Colonic mucosa (tissue), 4 donors: ENCODE measurements at regions not wholly inside any gene's neighbourhood (a gene's known extent, or its start where the extent isn't known, plus 50 kb on each side); places are given as distances from the start of the nearest gene placed in this dataset.

Experiments used
- DNase-seq: peaks from one replicate; pipeline ENCODE4 v3.0.0-alpha.2; 2020
- H3K27ac ChIP-seq: fragments of 200-600 bp; one replicate; pipeline ENCODE4 v1.8.0; 2021
- H3K27me3 ChIP-seq: fragments of 200-600 bp; one replicate; pipeline ENCODE4 v1.8.0; 2021
- H3K36me3 ChIP-seq: fragments of 200-600 bp; one replicate; pipeline ENCODE4 v1.8.0; 2021
- H3K4me1 ChIP-seq: fragments of 200-600 bp; one replicate; pipeline ENCODE4 v1.8.0; 2021; ENCODE audit warnings: mild to moderate bottlenecking
- H3K4me3 ChIP-seq: fragments of 200-600 bp; one replicate; pipeline ENCODE4 v1.8.0; 2021
- H3K9ac ChIP-seq, 2 donors: one replicate each; pipeline ENCODE4 v1.7.0; 2013; ENCODE audit warnings: control low read depth in 2 of 2, low read depth in 2 of 2, low read length in 2 of 2
- H3K9me3 ChIP-seq: fragments of 200-600 bp; one replicate; pipeline ENCODE4 v1.8.0; 2021
- CTCF ChIP-seq: fragments of 200-600 bp; IDR thresholded peaks from one replicate; pipeline ENCODE4 v1.8.0; 2022; ENCODE audit warnings: antibody characterized with exemption, mild to moderate bottlenecking
- intact Hi-C: fragments of 100-400 bp; cut with DNase I; formaldehyde crosslinking; loops from one replicate; pipeline ENCODE4 v1.14.1; 2022
- donor health status: healthy.
- donor health status: DM: no; HTN: no; CAD: no.
- donor health status: DM: no; HTN: no; CAD: no.

GRCh38 chr7:110347081-110347480 lies 743.8 kb upstream of the LRRN3 start:
- TF ChIP-seq CTCF, result no peak
- DNase-seq, result no peak
- H3K36me3 ChIP-seq, result no peaks in the 10 kb centered on the region
- H3K9ac ChIP-seq, result no peak overlapping the region
- no peaks in the 10 kb centered on the region for H3K4me1 ChIP-seq
- no peak overlapping the region for H3K4me3 ChIP-seq
- H3K27me3 ChIP-seq, result no peaks in the 10 kb centered on the region
- H3K9me3 ChIP-seq, result no peaks in the 10 kb centered on the region
- intact Hi-C loops, result no loop called here
- no peak overlapping the region for H3K27ac ChIP-seq

- Histone ChIP-seq H3K27me3 (no peaks in the 10 kb centered on the region), H3K4me3 (no peak overlapping the region), H3K27ac (no peak overlapping the region), H3K9ac (no peak overlapping the region), H3K36me3 (no peaks in the 10 kb centered on the region), H3K9me3 (no peaks in the 10 kb centered on the region), H3K4me1 (no peaks in the 10 kb centered on the region)
- no peak for DNase-seq
- no peak for TF ChIP-seq CTCF
- intact Hi-C loops, result no loop called here
Observed at GRCh38 chr7:110356438-110356837, 734.5 kb upstream of the LRRN3 start.

- Histone ChIP-seq H3K4me3 (no peak overlapping the region), H3K36me3 (no peaks in the 10 kb centered on the region), H3K9ac (no peak overlapping the region), H3K4me1 (no peaks in the 10 kb centered on the region), H3K9me3 (no peaks in the 10 kb centered on the region), H3K27ac (no peak overlapping the region), H3K27me3 (no peaks in the 10 kb centered on the region)
- intact Hi-C loops, result no loop called here
- no peak for TF ChIP-seq CTCF
- no peak for DNase-seq
Observed at GRCh38 chr7:110358028-110358427, 732.9 kb upstream of the LRRN3 start.

DNA sequence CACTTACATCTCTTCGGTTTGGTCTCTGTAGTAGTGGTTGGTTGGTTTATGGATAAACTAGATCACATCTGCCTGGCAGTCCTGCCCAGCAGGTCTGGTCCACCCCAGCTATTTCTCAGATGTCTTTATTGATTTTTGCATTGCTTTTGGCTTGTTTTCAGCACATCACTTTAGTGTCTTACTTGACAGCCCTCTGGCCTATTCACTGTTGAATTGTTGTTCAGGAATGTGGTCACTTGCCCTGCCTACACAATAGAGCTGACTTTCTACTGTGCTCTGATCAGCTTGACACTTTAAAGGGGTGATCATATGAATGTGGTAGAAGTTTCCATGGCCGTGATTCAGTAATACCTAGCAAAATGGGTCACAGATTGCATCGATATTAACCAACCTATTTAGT lies 719.2 kb upstream of the LRRN3 start:
- Histone ChIP-seq H3K9me3 (no peaks in the 10 kb centered on the region), H3K27ac (no peak overlapping the region), H3K4me3 (no peak overlapping the region), H3K36me3 (no peaks in the 10 kb centered on the region), H3K9ac (no peak overlapping the region), H3K4me1 (no peaks in the 10 kb centered on the region), H3K27me3 (no peaks in the 10 kb centered on the region)
- TF ChIP-seq CTCF, result no peak
- intact Hi-C loops, result no loop called here
- no peak for DNase-seq

GRCh38 chr7:110372685-110373084 lies 718.2 kb upstream of the LRRN3 start:
- no peak for TF ChIP-seq CTCF
- Histone ChIP-seq H3K9ac (no peak overlapping the region), H3K4me1 (no peaks in the 10 kb centered on the region), H3K9me3 (no peaks in the 10 kb centered on the region), H3K27me3 (no peaks in the 10 kb centered on the region), H3K36me3 (no peaks in the 10 kb centered on the region), H3K27ac (no peak overlapping the region), H3K4me3 (no peak overlapping the region)
- DNase-seq, result no peak
- intact Hi-C loops, result no loop called here

DNA sequence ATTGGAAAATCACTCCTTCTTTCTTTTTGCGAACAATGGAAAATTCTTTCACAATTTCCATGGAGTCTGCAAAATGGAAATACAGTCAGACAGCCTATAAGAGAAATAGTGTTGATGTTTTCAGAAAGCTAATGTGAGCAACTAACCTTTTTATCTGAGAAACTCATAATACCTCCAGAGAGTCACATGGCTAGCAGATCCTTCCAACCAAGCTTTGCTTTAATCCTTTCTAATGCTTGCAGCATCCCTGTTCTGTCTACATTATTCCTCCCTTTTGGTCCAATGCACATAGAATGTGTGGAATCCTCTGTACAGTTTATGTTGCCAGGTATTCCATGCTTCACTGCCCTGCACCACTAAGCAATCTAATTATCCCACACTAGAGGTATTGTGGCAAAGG lies 717.5 kb upstream of the LRRN3 start:
- no peaks in the 10 kb centered on the region for H3K36me3 ChIP-seq
- H3K4me3 ChIP-seq, result no peak overlapping the region
- TF ChIP-seq CTCF, result no peak
- DNase-seq, result no peak
- no peak overlapping the region for H3K9ac ChIP-seq
- H3K27me3 ChIP-seq, result no peaks in the 10 kb centered on the region
- intact Hi-C loops, result no loop called here
- no peaks in the 10 kb centered on the region for H3K9me3 ChIP-seq
- H3K4me1 ChIP-seq, result no peaks in the 10 kb centered on the region
- H3K27ac ChIP-seq, result no peak overlapping the region
